ENCODE measurements at regions not wholly inside any gene's neighbourhood (a gene's known extent, or its start where the extent isn't known, plus 50 kb on each side); places are given as distances from the start of the nearest gene placed in this dataset.

GRCh38 chrX:76827672-76828071 lies 400.2 kb downstream of the MAGEE1 start:
- TF ChIP-seq EZH2 (IDR thresholded peaks at IDR 0.05) (no peak), POLR2AphosphoS5 (IDR thresholded peaks at IDR 0.05; ENCODE audit: borderline replicate concordance, low read depth, low read length) (no peak), FOXP2 (optimal IDR thresholded peaks at IDR 0.05; ENCODE audit: control extremely low read depth, extremely low read length, insufficient read depth) (no peak)
